GM18867 (cell line): ENCODE measurements at regions not wholly inside any gene's neighbourhood (a gene's known extent, or its start where the extent isn't known, plus 50 kb on each side); places are given as distances from the start of the nearest gene placed in this dataset.
A peak's percentile ranks its signal among the peaks of the same experiment; 100 is the strongest.

Source experiments
- ATAC-seq: cut with Tn5 transposase; IDR thresholded peaks from one replicate; pipeline ENCODE4 v1.9.1; 2021; ENCODE audit warnings: mild to moderate bottlenecking, moderate library complexity; ENCODE audit not compliant: unreplicated experiment

DNA sequence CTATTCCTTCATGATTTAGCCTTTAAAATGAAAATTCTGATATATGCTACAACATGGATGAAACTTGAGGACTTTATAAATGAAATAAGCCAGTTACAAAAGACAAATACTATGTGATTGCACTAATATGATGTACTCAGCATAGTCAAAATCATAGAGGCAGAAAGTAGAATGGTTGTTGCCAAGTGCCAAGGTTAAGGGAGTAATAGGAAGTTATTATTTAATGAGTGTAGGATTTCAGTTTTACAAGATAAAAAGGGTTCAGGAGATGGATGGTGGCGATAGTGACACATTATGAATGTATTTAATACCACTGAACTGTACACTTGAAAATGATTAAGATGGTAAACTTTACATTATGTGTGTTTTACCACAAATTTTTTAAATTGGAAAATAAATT is 73.1 kb upstream of the FMN2 start:
- no peak for ATAC-seq

DNA sequence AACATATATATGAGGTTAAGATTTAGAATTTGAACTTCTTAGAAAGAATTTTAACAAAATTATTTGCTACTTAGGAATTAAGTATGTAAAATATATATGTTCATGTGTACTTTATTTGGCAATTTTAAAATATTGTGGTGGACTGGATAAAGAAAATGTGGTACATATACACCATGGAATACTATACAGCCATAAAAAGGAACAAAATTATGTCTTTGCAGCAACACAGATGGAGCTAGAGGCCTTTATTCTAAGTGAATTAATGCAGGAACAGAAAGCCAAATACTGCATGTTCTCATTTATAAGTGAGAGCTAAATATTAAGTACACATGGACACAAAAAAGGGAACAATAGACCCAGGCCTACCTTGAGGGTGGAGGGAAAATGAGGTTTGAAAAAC is 72.2 kb upstream of the FMN2 start:
- ATAC-seq, result no peak

DNA sequence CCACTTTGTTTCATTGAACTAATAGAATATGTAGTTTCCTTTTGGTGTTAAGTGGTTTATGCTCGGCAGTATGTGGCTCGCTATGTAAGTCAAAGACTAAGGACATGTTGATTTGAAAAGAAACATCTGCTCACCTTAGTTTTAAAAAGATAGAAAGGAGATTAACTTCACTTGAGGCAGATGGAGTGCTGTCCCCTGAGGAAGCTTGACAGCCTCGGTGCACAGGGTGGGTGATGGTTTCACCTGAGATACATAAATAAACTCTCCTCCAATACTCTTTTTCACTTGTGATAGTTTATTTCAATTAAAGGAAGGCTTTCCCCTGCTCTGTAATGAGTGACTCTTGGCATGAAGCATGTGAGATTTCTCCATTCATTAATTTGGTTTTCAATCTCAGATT is 70.8 kb upstream of the FMN2 start:
- ATAC-seq, result no peak

DNA sequence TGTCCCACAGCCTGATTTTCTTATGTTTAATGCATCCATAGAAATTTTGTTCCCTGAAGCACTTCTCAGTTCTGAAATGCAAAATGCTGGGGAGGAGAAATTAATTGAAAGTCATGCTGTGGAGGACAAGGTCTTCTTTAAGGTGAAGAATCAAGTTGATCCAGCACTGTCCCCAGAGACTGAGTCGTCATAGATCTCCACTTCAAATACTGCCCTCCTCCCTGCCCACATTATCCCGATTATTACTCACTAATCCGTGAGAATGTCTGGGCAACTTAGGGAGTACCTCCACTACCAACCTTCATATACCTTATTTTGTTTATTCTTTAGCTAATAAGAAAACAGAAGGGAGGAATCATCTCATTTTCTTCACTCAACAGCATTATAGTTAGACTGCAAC is 70.0 kb upstream of the FMN2 start:
- ATAC-seq, result no peak

DNA sequence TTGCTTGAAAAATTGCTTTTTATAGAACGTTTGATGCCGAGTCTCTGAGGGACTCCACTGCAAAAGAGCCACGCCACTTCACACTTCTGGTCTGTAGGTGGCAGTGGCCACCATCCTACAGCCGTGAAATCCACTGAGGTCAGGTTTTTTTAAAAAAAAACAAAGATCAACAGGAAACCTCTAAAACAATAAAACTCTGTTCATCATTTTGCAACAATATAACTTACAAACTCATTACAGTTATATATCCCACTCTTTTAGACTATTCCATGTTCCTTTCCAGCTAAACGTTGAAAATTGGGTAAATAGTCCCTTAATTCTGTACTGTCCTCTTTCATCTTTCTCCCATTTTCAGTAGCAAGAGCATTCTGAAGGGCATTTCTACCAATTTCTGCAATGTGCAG is 64.6 kb upstream of the FMN2 start:
- peak; percentile 90 for ATAC-seq

DNA sequence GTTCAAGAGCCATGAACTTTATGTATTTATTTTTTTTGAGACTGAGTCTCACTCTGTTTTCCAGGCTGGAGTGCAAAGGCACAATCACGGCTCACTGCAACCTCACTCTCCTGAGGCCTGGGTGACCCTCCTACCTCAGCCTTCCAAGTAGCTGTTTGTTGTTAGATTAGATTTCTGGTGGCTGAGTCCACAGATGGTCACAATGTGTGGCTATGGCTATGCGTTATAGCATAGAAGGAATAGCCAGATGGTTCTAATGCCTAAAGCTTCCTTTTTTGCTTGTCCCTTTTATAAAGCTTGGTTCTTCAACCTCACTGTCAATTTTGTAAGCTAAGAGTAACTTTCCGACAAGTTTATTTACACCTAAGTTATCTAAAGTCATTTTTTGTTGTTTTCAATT is 62.3 kb upstream of the FMN2 start:
- no peak for ATAC-seq

DNA sequence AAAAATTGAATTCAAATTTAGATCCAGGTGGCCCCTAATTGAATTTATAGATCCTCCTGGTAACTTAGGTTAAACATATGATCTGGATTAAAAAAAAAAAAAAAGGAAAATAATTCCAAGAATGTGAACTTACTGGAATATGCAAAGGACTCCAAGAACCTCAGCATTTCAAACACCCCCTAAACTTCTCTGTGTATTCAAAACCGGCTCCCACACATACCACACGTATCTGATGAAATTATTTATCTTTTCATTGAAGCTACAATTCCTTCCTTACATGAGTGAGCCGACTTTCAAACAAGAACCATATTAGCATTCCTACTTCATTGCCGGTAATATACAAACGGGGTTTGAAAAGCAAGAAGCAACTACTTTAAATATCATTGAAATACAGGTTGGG is 61.4 kb upstream of the FMN2 start:
- ATAC-seq, result no peak

DNA sequence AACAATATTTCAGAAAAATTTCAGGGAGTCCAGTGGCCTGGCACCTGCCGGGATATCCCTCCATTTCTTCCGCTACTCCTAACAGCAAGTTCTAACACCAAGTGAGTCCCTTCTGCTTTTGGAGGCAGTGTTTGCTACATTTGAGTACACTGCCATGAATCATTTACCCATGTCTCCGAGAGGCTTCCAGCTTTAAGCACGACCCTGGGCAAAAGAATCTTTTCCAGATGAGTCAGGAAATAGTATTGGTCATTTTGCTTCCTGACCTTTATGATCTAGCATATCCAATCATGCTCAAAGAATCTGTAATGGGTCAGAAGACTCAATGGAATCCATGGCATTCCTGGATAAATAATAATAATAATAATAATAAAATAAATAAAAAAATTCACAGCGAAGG is 60.7 kb upstream of the FMN2 start:
- ATAC-seq, result no peak

DNA sequence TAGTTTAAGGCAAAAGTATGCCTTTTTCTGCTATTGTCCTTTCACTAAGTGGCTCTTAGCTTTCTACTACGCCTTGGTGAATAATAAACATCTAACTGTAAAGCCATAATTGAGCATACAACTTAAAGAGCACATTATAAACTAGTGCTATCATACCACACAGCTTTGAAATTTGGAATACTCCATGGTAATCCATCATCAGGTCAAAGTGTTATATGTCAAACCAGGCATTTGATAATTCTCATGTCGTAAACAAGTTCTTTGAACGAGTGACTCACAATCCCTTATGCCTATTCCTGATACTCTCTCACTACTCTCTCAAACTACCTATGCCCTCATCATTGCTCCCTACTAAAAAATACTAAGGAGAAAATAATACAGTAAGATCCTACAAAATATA is 60.3 kb upstream of the FMN2 start:
- no peak for ATAC-seq

DNA sequence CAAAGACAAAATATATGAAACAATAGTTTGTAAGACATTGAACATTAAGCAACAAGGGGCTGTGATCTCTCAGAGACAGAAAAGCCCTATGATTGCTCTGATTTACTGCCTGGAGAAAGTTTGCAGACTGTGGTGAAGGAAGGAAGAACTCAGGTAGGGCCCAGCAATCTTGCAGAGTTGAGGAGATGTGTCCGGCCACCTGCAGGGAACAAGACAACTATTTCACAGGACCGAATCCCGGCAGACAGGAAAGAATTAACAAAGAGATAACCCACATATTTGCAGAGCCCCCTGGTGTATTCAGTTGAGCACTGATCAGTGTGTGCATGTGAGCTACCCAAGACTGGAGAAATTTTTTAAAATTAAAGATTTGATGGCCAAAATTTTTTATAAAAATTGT is 58.3 kb upstream of the FMN2 start:
- no peak for ATAC-seq

DNA sequence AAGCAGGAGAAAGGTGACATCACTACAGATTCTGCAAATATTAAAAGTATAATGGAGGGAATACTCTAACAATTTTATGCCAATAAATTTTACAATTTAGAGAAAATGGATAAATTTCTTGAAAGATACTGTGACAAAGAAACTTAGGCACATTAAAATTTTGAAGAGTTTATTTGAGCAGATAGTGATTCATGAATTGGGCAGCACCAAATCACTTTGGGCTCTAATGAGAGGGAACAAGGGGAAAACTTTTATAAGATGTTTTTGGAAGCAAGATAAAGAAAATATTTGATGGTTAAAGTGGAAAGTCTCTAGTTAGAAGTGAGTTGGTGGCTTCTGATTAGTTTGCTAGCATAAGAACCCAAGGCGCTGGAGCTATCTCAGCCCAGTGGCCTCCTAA is 55.2 kb upstream of the FMN2 start:
- no peak for ATAC-seq
